ES-I3 (cell line): ENCODE measurements at regions not wholly inside any gene's neighbourhood (a gene's known extent, or its start where the extent isn't known, plus 50 kb on each side); places are given as distances from the start of the nearest gene placed in this dataset.

ENCODE experiments used
- H3K36me3 ChIP-seq: 2 replicates; pipeline ENCODE4 v1.6.1; 2013; ENCODE audit warnings: mild to moderate bottlenecking, low read length, control low read depth, moderate library complexity; ENCODE audit not compliant: insufficient read depth
- H3K4me1 ChIP-seq: 2 replicates; pipeline ENCODE4 v1.6.1; 2013; ENCODE audit warnings: mild to moderate bottlenecking, control low read depth, low read length; ENCODE audit not compliant: insufficient read depth
- H3K9ac ChIP-seq: 2 replicates; pipeline ENCODE4 v1.6.1; 2013; ENCODE audit warnings: low read depth, mild to moderate bottlenecking, low read length, moderate library complexity
- H3K9me3 ChIP-seq: 2 replicates; pipeline ENCODE4 v1.6.1; 2013; ENCODE audit warnings: mild to moderate bottlenecking, low read length, moderate library complexity; ENCODE audit not compliant: control insufficient read depth, insufficient read depth

- Histone ChIP-seq H3K9ac (no peak overlapping the region), H3K9me3 (no peaks in the 10 kb centered on the region), H3K36me3 (no peaks in the 10 kb centered on the region), H3K4me1 (no peaks in the 10 kb centered on the region)
Measured at GRCh38 chr10:60684091-60684490, 94.2 kb upstream of the CDK1 start.

DNA sequence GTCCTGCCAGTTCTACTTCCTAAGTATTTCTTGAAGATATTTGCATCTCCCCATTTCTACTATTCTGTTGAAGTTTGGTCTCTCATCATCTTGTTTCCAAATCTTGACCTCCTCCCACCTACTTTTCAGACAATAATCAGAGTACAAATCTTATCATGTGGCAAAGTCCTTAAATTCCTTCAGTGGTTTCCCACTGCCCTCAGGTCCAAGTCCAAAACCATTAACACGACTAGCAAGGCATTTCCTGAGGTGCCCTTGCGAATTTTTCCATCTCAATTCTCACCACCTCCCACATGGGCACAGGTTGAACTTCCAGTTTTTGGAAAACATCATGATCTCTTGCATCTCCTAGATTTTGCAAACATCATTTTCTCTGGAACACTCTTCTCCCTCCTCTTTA lies 97.2 kb upstream of the CDK1 start:
- Histone ChIP-seq H3K9me3 (no peaks in the 10 kb centered on the region), H3K9ac (no peak overlapping the region), H3K36me3 (no peaks in the 10 kb centered on the region), H3K4me1 (no peaks in the 10 kb centered on the region)

DNA sequence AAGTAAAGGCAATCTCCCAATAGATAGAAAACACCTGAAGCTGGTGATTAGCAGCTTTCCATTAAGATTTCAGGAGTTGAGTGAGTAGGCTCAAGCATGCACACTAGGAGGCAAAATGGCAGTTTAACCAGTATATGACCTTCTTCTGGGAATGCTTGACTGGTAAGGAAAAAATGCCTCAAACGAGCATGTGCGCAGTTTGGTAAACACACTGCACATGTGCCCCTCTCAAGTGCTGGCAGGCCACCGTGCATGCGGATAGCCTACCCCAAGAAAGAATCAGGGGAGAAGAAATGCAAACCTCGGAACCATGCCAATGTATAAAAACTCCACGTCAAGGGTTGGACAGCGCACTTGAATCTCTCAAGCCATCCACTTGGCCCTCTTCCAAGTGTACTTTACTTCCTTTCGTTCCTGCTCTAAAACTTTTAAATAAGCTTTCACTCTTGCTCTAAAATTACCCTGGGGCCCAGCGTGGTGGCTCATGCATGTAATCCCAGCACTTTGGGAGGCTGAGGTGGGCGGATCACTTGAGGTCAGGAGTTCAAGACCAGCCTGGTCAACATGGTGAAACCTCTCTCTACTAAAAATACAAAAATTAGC lies 98.8 kb upstream of the CDK1 start:
- no peaks in the 10 kb centered on the region for H3K4me1 ChIP-seq

DNA sequence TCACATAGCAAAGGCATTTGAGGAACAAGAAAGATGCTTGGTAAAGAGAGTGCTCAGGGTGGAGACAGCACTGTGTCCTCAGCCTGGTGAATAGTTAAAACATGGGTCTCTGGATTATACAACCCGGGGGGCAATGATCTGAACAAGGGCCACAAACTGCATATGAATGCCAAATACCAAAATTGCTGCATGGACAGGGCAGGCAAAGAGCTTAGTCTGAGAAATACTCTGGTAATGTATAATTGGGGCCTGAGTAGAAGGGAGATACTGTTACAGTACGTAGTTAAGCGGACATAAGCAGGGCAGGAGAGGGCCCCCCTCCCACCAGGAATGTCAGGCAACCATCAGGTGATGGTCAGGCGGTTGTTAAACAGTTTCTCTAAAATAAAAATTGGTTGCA lies 99.3 kb upstream of the CDK1 start:
- Histone ChIP-seq H3K9me3 (no peaks in the 10 kb centered on the region), H3K9ac (no peak overlapping the region), H3K36me3 (no peaks in the 10 kb centered on the region), H3K4me1 (no peaks in the 10 kb centered on the region)

More for the DNA sequence above, 98.8 kb upstream of the CDK1 start:
- H3K36me3 ChIP-seq, result no peaks in the 10 kb centered on the region
- H3K9ac ChIP-seq, result no peak overlapping the region
- no peaks in the 10 kb centered on the region for H3K9me3 ChIP-seq

- no peak overlapping the region for H3K9ac ChIP-seq
- no peaks in the 10 kb centered on the region for H3K4me1 ChIP-seq
- H3K9me3 ChIP-seq, result no peaks in the 10 kb centered on the region
- no peaks in the 10 kb centered on the region for H3K36me3 ChIP-seq
Measured at GRCh38 chr10:60677531-60678129, 100.6 kb upstream of the CDK1 start.

- Histone ChIP-seq H3K9me3 (no peaks in the 10 kb centered on the region), H3K36me3 (no peaks in the 10 kb centered on the region), H3K9ac (no peak overlapping the region), H3K4me1 (no peaks in the 10 kb centered on the region)
Measured at GRCh38 chr10:60675236-60675635, 103.0 kb upstream of the CDK1 start.

- H3K9me3 ChIP-seq, result no peaks in the 10 kb centered on the region
- no peaks in the 10 kb centered on the region for H3K4me1 ChIP-seq
- no peaks in the 10 kb centered on the region for H3K36me3 ChIP-seq
- no peak overlapping the region for H3K9ac ChIP-seq
Measured at GRCh38 chr10:60669501-60669900, 108.8 kb upstream of the CDK1 start.

- H3K4me1 ChIP-seq, result peaks cover 28% of the 10 kb centered on the region
- H3K36me3 ChIP-seq, result no peaks in the 10 kb centered on the region
- no peak overlapping the region for H3K9ac ChIP-seq
- H3K9me3 ChIP-seq, result no peaks in the 10 kb centered on the region
Measured at GRCh38 chr10:60666221-60666620, 112.1 kb upstream of the CDK1 start.

DNA sequence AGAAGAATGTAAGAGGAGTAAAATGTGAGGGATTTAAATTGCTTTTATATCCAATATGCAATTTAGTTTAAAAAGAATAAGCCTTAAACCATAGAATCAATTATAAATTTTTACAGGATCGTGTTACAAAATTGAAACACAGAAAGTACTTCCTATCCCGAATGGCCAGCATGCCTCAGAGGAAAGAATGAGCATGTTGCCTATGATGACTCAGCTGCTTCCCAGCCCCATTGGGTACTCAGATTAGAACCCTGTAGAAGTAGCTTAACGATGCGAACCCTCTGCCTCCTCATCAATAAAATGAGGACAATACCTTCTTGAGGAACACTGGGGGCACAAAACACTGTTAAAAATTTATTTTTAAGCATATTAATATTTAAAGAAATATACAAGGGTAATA lies 113.4 kb upstream of the CDK1 start:
- H3K4me1 ChIP-seq, result peaks cover 28% of the 10 kb centered on the region

GRCh38 chr10:60663850-60664249 lies 114.4 kb upstream of the CDK1 start:
- Histone ChIP-seq H3K9me3 (no peaks in the 10 kb centered on the region), H3K36me3 (no peaks in the 10 kb centered on the region), H3K4me1 (peaks cover 28% of the 10 kb centered on the region), H3K9ac (no peak overlapping the region)

More for the DNA sequence above, 113.4 kb upstream of the CDK1 start:
- Histone ChIP-seq H3K9ac (no peak overlapping the region), H3K9me3 (no peaks in the 10 kb centered on the region), H3K36me3 (no peaks in the 10 kb centered on the region)

DNA sequence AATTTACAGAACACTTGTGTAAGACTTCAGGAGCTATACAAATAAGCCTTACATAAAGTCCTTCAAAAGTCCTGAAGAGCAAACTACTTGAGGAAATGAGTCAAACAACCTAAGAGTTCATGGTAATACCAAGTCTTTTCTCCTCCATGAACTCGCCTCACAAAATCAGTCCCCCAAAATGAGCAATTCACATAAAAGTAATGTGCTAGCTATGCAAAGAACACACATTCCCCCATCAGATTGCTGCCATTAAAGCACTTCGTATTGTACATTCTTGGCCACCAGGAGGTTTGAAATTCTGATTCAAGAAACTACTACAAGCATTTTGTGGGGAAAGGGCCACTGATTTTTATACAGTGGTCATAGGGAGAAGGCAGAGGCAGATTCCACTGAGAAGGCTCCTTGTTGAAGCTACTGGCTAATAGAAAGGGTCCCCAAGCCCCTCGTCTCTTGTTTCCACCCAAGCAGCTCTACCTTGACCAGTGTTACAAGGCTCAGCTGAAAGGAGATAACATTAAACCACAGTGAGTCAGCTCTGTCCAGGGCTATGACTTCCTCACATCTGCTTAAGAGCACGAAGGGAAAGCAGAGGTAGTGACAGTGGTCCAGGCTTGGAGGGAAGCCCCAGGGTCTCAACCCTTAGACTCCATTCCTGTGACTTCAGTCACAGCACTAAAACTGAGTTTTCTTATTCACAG lies 115.2 kb upstream of the CDK1 start:
- no peaks in the 10 kb centered on the region for H3K36me3 ChIP-seq
- no peaks in the 10 kb centered on the region; the same call in 1 of the 2 replicates for H3K9me3 ChIP-seq
- peaks cover 28% of the 10 kb centered on the region for H3K4me1 ChIP-seq
- no peak overlapping the region for H3K9ac ChIP-seq

DNA sequence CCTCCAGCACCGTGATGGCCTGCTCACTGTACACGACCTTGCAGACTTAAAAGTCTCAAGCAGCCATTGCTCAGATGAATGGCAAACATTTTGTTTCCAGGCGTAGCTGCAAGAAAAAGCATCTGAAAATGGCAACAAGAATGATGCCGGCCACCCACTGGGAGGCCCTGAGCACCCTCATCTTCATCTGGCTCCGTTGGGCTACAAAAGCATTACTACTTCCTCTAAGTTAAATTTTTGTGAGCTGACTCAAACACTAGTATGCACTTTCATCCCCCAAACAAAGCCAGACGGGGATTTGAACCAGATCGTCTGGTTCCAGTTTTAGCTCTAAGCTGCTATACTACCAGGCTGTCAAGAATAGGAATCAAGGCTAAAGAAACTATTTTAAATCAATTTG lies 116.6 kb upstream of the CDK1 start:
- no peak overlapping the region for H3K9ac ChIP-seq
- H3K36me3 ChIP-seq, result no peaks in the 10 kb centered on the region
- H3K9me3 ChIP-seq, result no peaks in the 10 kb centered on the region; the same call in 1 of the 2 replicates
- peaks cover 28% of the 10 kb centered on the region for H3K4me1 ChIP-seq

- peaks cover 28% of the 10 kb centered on the region for H3K4me1 ChIP-seq
- H3K9me3 ChIP-seq, result no peaks in the 10 kb centered on the region; the same call in 1 of the 2 replicates
- no peaks in the 10 kb centered on the region for H3K36me3 ChIP-seq
- no peak overlapping the region for H3K9ac ChIP-seq
Measured at GRCh38 chr10:60660625-60661024, 117.7 kb upstream of the CDK1 start.

- Histone ChIP-seq H3K9ac (no peak overlapping the region), H3K9me3 (no peaks in the 10 kb centered on the region; the same call in 1 of the 2 replicates), H3K36me3 (no peaks in the 10 kb centered on the region), H3K4me1 (peaks cover under 1% of the 10 kb centered on the region; the same call in 1 of the 2 replicates)
Measured at GRCh38 chr10:60654813-60655464, 123.3 kb upstream of the CDK1 start.
